NCI-H1694 (cell line): ENCODE measurements at regions not wholly inside any gene's neighbourhood (a gene's known extent, or its start where the extent isn't known, plus 50 kb on each side); places are given as distances from the start of the nearest gene placed in this dataset.
"Not testable (repeated sequence)": the region's sequence is repeated elsewhere in the genome, so short reads cannot be mapped to it uniquely, and the experiment has no call there.

ENCODE experiments used
- DNase-seq: peaks from one replicate; lab custom pipeline; 2025; lab: John Stamatoyannopoulos, UW

DNA sequence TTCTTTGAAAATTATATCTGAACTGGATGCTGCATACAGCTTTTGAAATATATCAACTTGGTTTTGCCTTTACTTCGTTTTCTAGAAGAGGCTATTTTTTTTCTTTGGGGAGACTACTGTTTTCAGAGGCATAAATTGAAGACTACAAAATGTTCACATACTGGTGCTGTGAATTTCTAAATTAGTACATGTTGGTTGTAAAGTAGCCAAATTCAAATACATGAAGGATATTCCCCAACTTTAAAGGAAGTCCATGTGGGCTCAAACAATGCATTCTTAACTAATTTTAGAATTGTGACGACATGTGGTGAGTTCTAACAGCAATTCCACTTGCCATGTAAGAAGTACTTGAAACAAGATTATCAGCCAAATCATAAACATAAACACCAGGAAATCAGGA lies 295.7 kb downstream of the TUSC7 start:
- DNase-seq: no peak

- no peak for DNase-seq
Observed at GRCh38 chr3:117005911-117006522, 296.4 kb downstream of the TUSC7 start.

DNA sequence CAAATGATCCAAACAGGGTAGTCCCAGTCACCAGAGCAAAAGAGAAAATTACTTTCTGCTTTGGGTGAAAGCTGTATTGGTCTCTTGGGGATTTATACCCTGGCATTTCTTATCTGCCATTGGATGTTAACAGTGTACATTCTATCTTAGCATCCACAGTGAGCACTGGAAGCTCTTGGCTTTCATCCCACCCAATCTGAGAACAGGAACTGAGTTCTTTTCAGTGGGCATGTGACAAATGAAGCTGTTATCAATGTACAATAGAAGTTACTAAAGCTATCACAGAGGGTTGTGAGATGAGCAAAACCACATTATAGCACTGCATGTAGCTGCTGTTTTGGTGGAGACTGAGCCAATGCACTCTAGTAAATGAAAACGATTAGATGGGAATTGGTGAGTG lies 300.7 kb downstream of the TUSC7 start:
- no peak for DNase-seq

GRCh38 chr3:117011687-117012250 lies 302.2 kb downstream of the TUSC7 start:
- no peak for DNase-seq

- DNase-seq: no peak
Observed at GRCh38 chr3:117016378-117016777, 306.8 kb downstream of the TUSC7 start.

- no peak for DNase-seq
Observed at GRCh38 chr3:117017135-117017894, 307.7 kb downstream of the TUSC7 start.

GRCh38 chr3:117018655-117019054 lies 309.1 kb downstream of the TUSC7 start:
- DNase-seq: no peak

GRCh38 chr3:117019082-117019713 lies 309.6 kb downstream of the TUSC7 start:
- DNase-seq: peak; percentile 31

DNA sequence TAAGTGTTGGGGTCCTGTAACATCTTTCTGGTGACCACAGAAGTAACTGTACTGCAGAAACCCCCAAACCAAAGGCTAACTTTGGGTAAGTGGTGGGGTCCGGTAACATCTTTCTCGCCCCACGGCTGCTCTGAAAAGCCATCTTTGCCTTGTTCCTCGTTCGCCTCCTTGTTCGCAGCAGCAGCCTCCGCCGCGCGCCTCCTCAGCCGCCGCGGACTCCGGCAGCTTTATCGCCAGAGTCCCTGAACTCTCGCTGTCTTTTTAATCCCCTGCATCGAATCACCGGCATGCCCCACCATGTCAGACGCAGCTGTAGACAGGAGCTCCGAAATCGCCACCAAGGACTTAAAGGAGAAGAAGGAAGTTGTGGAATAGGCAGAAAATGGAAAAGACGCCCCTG lies 316.8 kb downstream of the TUSC7 start:
- no peak for DNase-seq

DNA sequence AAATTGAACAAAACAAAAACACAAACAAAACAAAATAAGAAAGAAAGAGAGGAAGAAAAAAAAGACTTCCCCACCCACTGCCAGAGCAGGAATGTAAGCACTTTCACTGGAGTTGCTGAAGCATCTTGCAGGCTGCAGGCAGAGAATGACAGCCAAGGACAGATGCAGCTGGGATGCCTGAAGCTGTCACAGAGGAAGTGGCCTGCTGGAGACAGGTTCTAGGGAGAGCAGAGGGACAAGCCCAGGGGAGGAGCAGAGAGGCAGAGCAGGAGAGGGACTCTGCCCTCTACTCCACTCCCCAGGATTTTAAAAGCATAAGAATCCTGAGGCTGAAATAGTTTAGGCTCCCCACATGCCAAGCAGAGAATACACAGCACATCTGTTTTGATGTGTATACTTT lies 326.2 kb downstream of the TUSC7 start:
- DNase-seq: no peak

DNA sequence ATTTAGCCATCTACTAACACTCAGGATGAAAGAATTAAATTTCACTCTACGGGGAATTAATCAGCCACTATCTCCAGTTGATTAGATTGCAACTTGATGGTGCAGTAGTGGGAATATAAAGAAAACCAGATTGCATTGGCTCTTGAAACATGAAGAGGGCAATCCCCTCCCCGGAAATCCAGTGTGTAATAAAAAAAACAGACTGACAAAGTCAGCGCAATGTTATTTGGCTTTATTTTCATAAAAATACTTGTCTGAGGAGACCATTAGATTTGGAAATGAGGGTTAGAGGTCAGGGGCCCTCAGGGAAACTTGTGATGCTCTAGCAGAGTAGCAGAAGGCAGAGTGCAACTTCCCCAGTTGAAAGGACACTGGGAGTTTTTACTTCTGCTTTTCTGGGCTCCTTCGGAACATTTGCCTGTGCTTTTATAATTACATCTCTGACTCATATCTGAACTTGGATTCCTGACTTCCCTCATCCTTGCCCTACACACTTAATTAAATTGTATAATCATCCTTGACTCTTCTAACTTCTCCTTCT lies 326.8 kb downstream of the TUSC7 start:
- no peak for DNase-seq

- DNase-seq: no peak
Observed at GRCh38 chr3:117045143-117045542, 335.6 kb downstream of the TUSC7 start.

DNA sequence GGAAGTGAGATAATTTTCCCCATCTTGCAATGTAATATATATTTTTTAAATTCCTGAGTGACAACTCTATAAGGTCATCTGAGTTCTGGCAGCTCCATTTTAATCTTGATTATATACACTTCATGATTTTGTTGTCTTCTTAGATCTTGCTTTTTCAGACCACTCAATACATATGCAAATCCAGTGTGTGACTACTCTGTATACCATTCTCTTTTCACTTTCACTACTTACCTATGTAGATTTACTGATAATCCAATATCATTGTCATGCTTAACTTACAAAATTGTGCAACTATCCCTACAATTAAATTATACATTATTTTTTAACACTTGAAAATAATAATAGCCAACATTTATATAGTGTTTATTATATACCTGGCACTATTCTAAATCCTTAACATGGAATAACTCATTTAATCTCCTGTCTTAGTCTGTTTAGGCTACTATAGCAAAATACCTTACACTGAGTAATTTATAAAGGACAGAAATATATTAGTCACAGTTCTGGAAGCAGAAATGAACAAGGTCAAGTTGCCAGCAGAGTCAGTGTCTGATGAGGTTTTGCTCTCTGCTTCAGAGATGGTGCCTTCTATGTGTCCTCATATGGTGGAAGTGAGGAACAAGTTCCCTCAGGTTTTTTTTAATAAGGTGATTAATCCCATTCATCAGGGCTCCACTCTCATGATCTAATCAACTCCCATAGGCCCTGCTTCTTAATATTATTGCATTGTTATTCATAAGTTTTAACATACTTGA lies 338.5 kb downstream of the TUSC7 start:
- DNase-seq: no peak

DNA sequence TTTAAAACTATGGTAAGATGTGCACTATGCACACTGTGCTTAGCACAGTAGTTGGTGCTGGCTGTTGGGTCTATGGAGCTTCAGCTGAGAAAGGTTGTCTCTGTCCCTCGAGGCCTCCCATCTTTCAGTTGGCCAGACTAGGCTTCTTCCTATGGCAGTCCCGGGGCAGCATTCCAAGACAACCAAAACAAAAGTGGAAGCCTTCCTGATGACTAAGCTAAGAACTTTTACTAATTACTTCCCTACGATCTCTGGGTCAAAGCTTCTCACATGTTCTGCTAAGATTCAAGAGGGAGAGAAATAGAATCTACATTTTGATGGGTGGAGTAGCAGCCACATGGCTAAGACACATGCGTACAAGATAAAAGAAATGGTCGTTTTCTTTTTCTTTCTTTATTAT lies 342.8 kb downstream of the TUSC7 start:
- DNase-seq: no peak

GRCh38 chr3:117054556-117054955 lies 345.0 kb downstream of the TUSC7 start:
- DNase-seq: no peak

DNA sequence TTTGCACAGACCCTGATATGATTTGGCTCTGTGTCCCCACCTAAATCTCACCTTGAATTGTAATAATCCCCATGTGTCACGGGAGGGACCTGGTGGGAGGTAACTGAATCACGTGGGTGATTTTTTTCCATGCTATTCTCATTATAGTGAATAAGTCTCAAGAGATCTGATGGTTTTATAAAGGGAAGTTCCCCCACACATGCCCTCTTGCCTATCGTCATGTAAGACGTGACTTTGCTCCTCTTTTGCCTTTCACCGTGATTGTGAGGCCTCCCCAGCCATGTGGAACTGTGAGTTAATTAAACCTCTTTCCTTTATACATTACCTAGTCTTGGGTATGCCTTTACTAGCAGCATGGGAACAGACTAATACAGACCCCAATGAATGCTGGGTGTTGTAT lies 347.4 kb downstream of the TUSC7 start:
- DNase-seq: not testable (repeated sequence)

DNA sequence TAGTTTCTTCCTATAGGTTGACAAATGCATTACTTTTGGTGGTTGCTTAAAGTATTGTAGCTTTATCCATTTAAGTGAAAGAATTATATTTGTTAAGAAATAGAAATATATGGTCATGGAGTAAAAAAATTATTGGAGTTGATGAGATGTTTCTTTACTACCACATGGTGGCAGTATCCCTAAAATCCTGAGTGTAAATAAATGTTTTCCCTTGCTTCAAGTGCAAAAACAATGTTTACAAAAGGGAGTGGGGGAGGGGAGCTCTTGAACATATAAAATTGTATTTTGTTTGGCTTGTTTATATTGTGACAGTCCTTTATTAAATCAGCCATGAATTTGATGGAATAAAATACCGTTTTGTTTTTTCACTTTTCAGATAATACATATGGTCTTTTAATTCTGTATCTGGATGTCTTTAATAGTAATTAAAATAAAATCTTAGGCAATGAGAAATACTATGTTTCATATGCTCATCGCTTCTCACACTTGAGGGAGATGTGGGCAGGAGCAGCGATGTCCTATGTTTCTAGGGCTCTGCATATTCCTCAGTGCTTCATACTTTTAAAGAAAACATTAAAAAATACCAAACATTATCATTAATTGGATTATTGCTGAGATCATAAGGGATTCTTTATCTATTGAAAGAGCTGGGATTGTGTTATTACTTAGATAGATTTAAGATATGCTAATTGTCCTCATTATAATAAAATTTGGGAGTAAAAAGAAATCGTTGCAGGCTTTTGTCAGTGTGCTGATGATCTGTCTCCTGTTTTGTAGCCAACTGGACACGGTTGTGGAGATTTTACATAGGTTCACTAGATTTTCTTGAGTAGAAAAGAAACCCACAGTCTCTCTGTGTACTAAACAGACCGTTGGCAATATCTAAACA lies 349.7 kb downstream of the TUSC7 start:
- DNase-seq: peak; percentile 27

- peak; percentile 66 for DNase-seq
Observed at GRCh38 chr3:117059956-117060270, 350.3 kb downstream of the TUSC7 start.

DNA sequence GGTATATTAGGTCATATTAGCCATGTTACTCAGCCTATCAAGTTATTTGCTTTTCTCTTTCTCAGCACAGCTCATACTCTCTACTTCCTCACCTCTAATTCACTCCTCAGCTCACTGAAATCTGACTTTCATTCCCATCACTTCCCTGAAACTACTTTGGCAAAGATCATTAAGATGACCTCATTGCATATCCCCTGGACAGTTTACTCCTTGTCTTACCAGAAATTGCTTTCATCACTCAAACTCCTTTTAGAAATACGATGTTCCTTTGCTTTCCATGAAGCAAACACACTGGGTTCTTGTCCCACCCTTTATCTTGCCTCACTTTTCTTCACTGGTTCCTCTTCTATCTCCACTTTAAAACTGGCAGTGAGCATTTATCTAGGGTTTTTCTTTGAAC lies 354.4 kb downstream of the TUSC7 start:
- DNase-seq: no peak

DNA sequence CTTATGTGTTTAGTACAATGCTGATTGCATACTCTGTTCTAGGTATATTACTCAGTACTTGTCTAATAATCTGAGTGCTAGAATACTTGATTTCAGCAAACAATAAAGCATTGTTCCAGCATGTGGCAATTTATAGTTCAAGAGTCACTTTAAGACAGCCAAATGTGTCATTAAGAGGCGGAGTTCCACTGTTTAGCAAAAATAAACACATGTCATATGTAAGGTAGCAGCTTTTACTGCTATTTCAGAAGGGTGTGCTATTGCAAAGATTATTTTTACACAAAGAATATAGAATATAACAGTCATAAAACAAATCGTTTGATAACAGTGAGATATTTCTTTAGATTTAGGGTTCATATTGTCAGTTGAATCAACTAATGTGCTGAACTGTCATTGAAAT lies 358.7 kb downstream of the TUSC7 start:
- no peak for DNase-seq

DNA sequence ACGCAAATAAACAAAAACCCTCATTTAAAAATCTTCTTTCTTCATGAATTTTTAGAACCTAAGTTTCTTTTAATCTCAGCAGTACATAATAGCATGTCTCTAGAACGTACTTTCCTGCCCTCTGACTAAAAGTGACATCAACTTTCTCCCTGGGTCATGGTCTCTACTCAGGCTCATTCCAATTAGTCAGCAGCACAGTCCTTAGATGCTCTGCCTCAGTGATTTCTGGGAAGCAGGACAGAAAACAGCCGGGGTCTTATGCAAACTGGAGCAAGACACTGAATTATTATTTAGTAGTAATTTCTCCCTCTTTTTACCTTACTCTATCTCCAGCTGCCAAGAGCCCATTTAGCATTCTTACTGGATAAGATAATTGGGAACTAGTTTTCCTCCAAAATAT lies 365.2 kb downstream of the TUSC7 start:
- DNase-seq: no peak
